AG04449 (cell line): ENCODE measurements at regions not wholly inside any gene's neighbourhood (a gene's known extent, or its start where the extent isn't known, plus 50 kb on each side); places are given as distances from the start of the nearest gene placed in this dataset.

Source experiments
- CTCF ChIA-PET: fragments of 350-600 bp; formaldehyde crosslinking; extraction: SDS; loops from one replicate; lab custom pipeline; 2021; ENCODE audit warnings: antibody characterized with exemption; lab: Yijun Ruan, JAX
- POLR2A ChIA-PET: fragments of 400-600, 350-600 bp; formaldehyde crosslinking; extraction: SDS; loops from one replicate; lab custom pipeline; 2020; ENCODE audit warnings: antibody characterized with exemption, inconsistent platforms; lab: Yijun Ruan, JAX
- DNase-seq: peaks from one replicate; pipeline ENCODE4 v3.0.0-alpha.2; 2010; ENCODE audit warnings: low read depth, low spot score
- H3K4me3 ChIP-seq: 2 replicates; pipeline ENCODE4 v1.5.1; 2011; ENCODE audit warnings: low read depth, mild to moderate bottlenecking, control low read depth, low read length
- TF ChIP-seq, protein P1 (sequence below): IDR thresholded peaks from one replicate; pipeline ENCODE4 v1.5.1; 2011; ENCODE audit warnings: mild to moderate bottlenecking, moderate library complexity, low read length, control low read depth, inconsistent platforms; ENCODE audit not compliant: insufficient read depth; ENCODE audit errors: missing control alignments

DNA sequence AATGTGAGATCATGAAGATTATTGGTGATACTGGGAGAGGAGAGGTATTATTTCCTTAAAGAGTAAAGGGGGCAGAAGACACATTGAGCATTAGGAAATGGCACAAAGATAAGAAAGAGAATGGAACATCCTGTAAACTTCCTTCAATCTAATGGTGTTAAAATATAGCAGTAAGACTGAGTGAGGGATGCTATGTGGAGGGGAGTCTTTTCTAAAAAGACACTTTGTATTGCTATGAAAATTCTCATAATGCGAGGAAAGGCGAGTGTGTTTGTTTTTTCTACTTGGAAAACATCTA, 405.2 kb downstream of the ARL4A start:
- H3K4me3 ChIP-seq, result no peak overlapping the region
- TF ChIP-seq, protein P1, sequence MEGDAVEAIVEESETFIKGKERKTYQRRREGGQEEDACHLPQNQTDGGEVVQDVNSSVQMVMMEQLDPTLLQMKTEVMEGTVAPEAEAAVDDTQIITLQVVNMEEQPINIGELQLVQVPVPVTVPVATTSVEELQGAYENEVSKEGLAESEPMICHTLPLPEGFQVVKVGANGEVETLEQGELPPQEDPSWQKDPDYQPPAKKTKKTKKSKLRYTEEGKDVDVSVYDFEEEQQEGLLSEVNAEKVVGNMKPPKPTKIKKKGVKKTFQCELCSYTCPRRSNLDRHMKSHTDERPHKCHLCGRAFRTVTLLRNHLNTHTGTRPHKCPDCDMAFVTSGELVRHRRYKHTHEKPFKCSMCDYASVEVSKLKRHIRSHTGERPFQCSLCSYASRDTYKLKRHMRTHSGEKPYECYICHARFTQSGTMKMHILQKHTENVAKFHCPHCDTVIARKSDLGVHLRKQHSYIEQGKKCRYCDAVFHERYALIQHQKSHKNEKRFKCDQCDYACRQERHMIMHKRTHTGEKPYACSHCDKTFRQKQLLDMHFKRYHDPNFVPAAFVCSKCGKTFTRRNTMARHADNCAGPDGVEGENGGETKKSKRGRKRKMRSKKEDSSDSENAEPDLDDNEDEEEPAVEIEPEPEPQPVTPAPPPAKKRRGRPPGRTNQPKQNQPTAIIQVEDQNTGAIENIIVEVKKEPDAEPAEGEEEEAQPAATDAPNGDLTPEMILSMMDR, result no peak
- ChIA-PET POLR2A (no interaction called here), CTCF (no interaction called here)
- no peak for DNase-seq

DNA sequence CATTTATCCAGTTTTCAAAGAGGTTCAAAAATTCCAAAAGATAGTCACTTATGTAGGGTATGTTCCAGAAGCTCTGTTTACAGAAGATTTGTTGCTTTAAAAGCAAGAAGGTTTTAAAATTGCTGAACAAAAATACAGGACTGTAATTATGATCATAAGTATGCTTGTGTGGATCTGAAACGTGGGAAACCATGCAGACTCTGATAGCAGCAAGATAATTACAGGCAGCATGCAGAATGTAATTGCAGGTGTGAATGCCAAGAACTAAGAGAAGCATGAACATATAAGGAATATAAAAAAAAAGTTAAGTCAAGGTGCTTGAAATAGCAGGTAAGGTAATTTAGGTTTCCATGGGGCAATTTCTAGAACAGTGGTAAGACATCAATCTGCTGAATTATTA, 405.7 kb downstream of the ARL4A start:
- TF ChIP-seq, protein P1, result no peak
- H3K4me3 ChIP-seq, result no peak overlapping the region
- ChIA-PET POLR2A (no interaction called here), CTCF (no interaction called here)
- DNase-seq, result no peak

- ChIA-PET POLR2A (no interaction called here), CTCF (no interaction called here)
- no peak for DNase-seq
- TF ChIP-seq, protein P1, result no peak
- H3K4me3 ChIP-seq, result no peak overlapping the region
Measured at GRCh38 chr7:13097499-13097898, 410.1 kb downstream of the ARL4A start.

DNA sequence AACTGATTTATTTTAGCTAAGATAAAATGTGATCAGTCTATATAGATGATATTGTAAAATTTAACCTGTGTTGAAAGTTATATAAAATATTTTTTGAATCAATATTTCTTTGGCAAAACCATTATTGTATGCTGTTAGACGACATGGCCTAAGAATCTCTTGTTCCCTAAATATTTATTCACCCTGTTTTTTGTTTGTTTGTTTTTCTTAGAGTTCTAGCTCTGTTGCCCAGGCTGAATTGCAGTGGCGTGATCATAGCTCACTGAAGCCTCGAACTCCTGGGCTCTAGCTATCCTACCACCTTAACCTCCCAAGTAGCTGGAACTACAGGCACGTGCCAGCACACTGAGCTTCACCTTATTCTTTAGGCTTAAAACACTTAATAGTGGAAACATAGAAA, 410.7 kb downstream of the ARL4A start:
- ChIA-PET CTCF (no interaction called here), POLR2A (no interaction called here)
- no peak overlapping the region for H3K4me3 ChIP-seq
- TF ChIP-seq, protein P1, result no peak
- DNase-seq, result no peak

- H3K4me3 ChIP-seq, result no peak overlapping the region
- POLR2A ChIA-PET, result no interaction called here
- CTCF ChIA-PET, result no interaction called here
- no peak for DNase-seq
- TF ChIP-seq, protein P1, result no peak
Measured at GRCh38 chr7:13099154-13099795, 411.8 kb downstream of the ARL4A start.

- ChIA-PET CTCF (no interaction called here), POLR2A (no interaction called here)
- TF ChIP-seq, protein P1, result no peak
- DNase-seq, result no peak
- no peak overlapping the region for H3K4me3 ChIP-seq
Measured at GRCh38 chr7:13104128-13104527, 416.7 kb downstream of the ARL4A start.
